ENCODE measurements at regions not wholly inside any gene's neighbourhood (a gene's known extent, or its start where the extent isn't known, plus 50 kb on each side); places are given as distances from the start of the nearest gene placed in this dataset.
"Not testable (repeated sequence)": the region's sequence is repeated elsewhere in the genome, so short reads cannot be mapped to it uniquely, and the experiment has no call there.

DNA sequence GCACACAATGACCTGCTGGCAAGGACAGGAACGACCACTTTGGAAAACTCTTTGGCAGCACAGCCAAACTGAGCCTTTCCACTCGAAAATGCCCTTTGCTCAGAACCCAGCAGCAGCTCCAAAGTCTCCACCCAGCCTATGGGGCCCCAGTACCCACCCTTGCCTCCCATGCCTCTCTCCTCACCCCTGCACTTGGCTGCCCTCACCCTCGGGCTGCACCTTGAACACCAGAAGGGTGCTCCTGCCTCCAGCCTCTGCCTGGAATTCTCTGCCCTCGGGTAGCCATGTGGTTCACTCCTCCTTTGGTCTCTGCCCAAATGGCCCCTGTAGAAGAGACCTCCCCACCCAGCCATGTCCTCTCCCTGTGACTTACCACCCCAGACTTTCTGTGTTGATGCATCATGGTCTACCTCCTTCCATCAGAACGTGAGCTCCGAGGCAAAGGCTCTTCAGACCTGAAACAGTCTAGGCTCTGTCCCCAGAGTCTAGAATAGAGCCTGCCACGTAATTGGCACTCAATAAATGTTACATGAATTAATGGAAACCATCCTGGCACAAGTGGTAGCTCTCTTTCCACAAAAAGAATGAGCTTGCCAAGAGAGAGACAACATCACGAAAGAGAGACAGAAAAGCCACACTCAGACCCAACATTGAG is 68.5 kb upstream of the METTL9 start:
- TF ChIP-seq, protein P1, sequence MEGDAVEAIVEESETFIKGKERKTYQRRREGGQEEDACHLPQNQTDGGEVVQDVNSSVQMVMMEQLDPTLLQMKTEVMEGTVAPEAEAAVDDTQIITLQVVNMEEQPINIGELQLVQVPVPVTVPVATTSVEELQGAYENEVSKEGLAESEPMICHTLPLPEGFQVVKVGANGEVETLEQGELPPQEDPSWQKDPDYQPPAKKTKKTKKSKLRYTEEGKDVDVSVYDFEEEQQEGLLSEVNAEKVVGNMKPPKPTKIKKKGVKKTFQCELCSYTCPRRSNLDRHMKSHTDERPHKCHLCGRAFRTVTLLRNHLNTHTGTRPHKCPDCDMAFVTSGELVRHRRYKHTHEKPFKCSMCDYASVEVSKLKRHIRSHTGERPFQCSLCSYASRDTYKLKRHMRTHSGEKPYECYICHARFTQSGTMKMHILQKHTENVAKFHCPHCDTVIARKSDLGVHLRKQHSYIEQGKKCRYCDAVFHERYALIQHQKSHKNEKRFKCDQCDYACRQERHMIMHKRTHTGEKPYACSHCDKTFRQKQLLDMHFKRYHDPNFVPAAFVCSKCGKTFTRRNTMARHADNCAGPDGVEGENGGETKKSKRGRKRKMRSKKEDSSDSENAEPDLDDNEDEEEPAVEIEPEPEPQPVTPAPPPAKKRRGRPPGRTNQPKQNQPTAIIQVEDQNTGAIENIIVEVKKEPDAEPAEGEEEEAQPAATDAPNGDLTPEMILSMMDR (IDR thresholded peaks at IDR 0.05): not testable (repeated sequence)
- TF ChIP-seq POLR2AphosphoS5 (IDR thresholded peaks at IDR 0.05; ENCODE audit: insufficient read depth in 1 of 2, low read depth in 1 of 2): not testable (repeated sequence)

Measured in vagina (tissue), 2 donors.